ENCODE measurements at regions not wholly inside any gene's neighbourhood (a gene's known extent, or its start where the extent isn't known, plus 50 kb on each side); places are given as distances from the start of the nearest gene placed in this dataset.

DNA sequence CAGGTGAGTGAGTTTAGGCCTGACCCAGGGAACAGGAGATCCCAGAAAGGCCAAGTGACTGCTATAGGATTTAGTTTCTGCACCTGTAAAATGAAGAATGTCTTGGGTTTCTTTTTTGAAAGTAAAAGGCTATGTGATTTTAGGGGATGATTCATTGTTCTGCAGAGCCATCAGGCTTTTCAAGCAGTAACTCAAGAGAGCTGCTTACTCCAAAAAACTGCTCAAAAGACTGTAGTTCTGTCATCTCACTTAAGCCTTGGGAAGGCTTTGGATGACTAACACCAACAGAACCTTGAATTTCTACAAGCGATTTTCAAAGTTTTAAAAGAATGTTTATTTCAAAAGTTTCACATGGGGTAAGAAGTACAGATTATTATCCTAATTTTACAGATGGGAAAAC, 165.1 kb downstream of the HAUS1 start:
- no peak overlapping the region for H3K4me3 ChIP-seq (ENCODE audit: low read depth, low read length)
- no peak for TF ChIP-seq ZNF223 (tag by site-specific recombination; IDR thresholded peaks at IDR 0.05)
- TF ChIP-seq ZNF423 (tag by site-specific recombination; IDR thresholded peaks at IDR 0.05): no peak
- no peak for TF ChIP-seq FEZF1 (tag by site-specific recombination; IDR thresholded peaks at IDR 0.05)
- no peak for TF ChIP-seq GLI4 (tag by site-specific recombination; IDR thresholded peaks at IDR 0.05)
- TF ChIP-seq PRDM10 (tag by site-specific recombination; IDR thresholded peaks at IDR 0.05): no peak
- no peak for TF ChIP-seq ZNF16 (tag by site-specific recombination; IDR thresholded peaks at IDR 0.05; ENCODE audit: low read depth)
- TF ChIP-seq ZNF501 (tag by site-specific recombination; IDR thresholded peaks at IDR 0.05): no peak
- no peak for TF ChIP-seq ZNF768 (tag by site-specific recombination; IDR thresholded peaks at IDR 0.05)
- TF ChIP-seq, protein P1, sequence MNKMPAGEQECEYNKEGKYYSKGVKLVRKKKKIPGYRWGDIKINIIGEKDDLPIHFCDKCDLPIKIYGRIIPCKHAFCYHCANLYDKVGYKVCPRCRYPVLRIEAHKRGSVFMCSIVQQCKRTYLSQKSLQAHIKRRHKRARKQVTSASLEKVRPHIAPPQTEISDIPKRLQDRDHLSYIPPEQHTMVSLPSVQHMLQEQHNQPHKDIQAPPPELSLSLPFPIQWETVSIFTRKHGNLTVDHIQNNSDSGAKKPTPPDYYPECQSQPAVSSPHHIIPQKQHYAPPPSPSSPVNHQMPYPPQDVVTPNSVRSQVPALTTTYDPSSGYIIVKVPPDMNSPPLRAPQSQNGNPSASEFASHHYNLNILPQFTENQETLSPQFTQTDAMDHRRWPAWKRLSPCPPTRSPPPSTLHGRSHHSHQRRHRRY (tag by site-specific recombination; IDR thresholded peaks at IDR 0.05): no peak
- TF ChIP-seq ZNF792 (tag by site-specific recombination; IDR thresholded peaks at IDR 0.05): no peak
- no peak for TF ChIP-seq ZNF747 (tag by site-specific recombination; IDR thresholded peaks at IDR 0.05)
- no peak for TF ChIP-seq ZNF174 (tag by site-specific recombination; IDR thresholded peaks at IDR 0.05)
- no peak for TF ChIP-seq ZNF394 (tag by site-specific recombination; IDR thresholded peaks at IDR 0.05; ENCODE audit: borderline replicate concordance)
- TF ChIP-seq ZNF510 (tag by site-specific recombination; IDR thresholded peaks at IDR 0.05; ENCODE audit: insufficient replicate concordance): no peak
- TF ChIP-seq ZNF366 (tag by site-specific recombination; conservative IDR thresholded peaks at IDR 0.05): no peak
- no peak for TF ChIP-seq HOXD13 (CRISPR knock-in tag; IDR thresholded peaks at IDR 0.05; ENCODE audit: borderline replicate concordance)
- no peak for TF ChIP-seq ZEB2 (tag by site-specific recombination; IDR thresholded peaks at IDR 0.05)
- no peak for TF ChIP-seq ZBTB21 (tag by site-specific recombination; IDR thresholded peaks at IDR 0.05)
- H3K9me3 ChIP-seq (ENCODE audit: control insufficient read depth, insufficient read depth, low read depth, low read length): no peaks in the 10 kb centered on the region
- H3K27ac ChIP-seq (ENCODE audit: extremely low read depth, low read depth, low read length): no peak overlapping the region
- POLR2A ChIA-PET: no interaction called here
- H3K36me3 ChIP-seq (ENCODE audit: control insufficient read depth in 2 of 2, insufficient read depth in 1 of 2, low read length in 2 of 2): peaks cover 0 to 6% of the 10 kb centered on the region in 2 experiments; a peak in 2 of 3 replicates
- no peaks in the 10 kb centered on the region for H3K4me1 ChIP-seq (ENCODE audit: control insufficient read depth, insufficient read depth, low read length)
- CTCF ChIA-PET: interaction anchor here (2.1 kb wide), 1 partner anchor 96 kb away, joined by 6 read pairs; a partner anchor contains a TSS

DNA sequence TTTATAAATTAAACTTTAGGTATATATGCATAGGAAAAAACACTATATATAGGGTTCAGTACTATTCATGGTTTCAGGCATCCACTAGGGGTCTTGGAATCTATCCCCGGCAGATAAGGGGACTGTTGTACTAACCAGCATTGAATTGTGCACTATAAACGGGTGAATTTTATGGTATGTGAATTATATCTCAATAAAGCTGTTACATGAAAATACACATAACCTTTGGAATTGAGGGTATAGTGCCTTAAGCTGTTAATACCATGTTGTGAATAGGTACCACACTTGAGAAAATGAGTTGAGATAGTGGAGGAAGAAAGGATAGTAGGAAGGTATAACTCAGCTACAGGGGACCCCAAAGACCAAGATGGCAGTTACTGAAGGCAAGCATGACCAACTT, 167.3 kb downstream of the HAUS1 start:
- Histone ChIP-seq H3K4me1 (ENCODE audit: control insufficient read depth, insufficient read depth, low read length) (no peaks in the 10 kb centered on the region), H3K36me3 (ENCODE audit: control insufficient read depth in 2 of 2, insufficient read depth in 1 of 2, low read length in 2 of 2) (no peaks in the 10 kb centered on the region), H3K27ac (ENCODE audit: extremely low read depth, low read depth, low read length) (no peak overlapping the region), H3K9me3 (ENCODE audit: control insufficient read depth, insufficient read depth, low read depth, low read length) (no peaks in the 10 kb centered on the region), H3K4me3 (ENCODE audit: low read depth, low read length) (no peak overlapping the region)
- POLR2A ChIA-PET: no interaction called here
- CTCF ChIA-PET: interaction anchor here (1.1 to 12.1 kb wide), 4 partner anchors 9 to 388 kb away, joined by 3 to 79 read pairs (median 8); a partner anchor contains a TSS
- no peak for TF ChIP-seq ZNF707 (tag by site-specific recombination; IDR thresholded peaks at IDR 0.05)
- TF ChIP-seq HOXC10 (CRISPR knock-in tag; IDR thresholded peaks at IDR 0.05): no peak
- TF ChIP-seq ZBTB17 (tag by site-specific recombination; IDR thresholded peaks at IDR 0.05): no peak
- TF ChIP-seq, protein P2, sequence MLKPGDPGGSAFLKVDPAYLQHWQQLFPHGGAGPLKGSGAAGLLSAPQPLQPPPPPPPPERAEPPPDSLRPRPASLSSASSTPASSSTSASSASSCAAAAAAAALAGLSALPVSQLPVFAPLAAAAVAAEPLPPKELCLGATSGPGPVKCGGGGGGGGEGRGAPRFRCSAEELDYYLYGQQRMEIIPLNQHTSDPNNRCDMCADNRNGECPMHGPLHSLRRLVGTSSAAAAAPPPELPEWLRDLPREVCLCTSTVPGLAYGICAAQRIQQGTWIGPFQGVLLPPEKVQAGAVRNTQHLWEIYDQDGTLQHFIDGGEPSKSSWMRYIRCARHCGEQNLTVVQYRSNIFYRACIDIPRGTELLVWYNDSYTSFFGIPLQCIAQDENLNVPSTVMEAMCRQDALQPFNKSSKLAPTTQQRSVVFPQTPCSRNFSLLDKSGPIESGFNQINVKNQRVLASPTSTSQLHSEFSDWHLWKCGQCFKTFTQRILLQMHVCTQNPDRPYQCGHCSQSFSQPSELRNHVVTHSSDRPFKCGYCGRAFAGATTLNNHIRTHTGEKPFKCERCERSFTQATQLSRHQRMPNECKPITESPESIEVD (tag by site-specific recombination; IDR thresholded peaks at IDR 0.05): no peak
- no peak for TF ChIP-seq IKZF3 (tag by site-specific recombination; IDR thresholded peaks at IDR 0.05)
- no peak for TF ChIP-seq ZBTB48 (tag by site-specific recombination; IDR thresholded peaks at IDR 0.05)
- no peak for TF ChIP-seq ZNF76 (tag by site-specific recombination; IDR thresholded peaks at IDR 0.05; ENCODE audit: borderline replicate concordance, low read depth)
- TF ChIP-seq ZNF335 (tag by site-specific recombination; conservative IDR thresholded peaks at IDR 0.05): no peak
- TF ChIP-seq, protein P3, sequence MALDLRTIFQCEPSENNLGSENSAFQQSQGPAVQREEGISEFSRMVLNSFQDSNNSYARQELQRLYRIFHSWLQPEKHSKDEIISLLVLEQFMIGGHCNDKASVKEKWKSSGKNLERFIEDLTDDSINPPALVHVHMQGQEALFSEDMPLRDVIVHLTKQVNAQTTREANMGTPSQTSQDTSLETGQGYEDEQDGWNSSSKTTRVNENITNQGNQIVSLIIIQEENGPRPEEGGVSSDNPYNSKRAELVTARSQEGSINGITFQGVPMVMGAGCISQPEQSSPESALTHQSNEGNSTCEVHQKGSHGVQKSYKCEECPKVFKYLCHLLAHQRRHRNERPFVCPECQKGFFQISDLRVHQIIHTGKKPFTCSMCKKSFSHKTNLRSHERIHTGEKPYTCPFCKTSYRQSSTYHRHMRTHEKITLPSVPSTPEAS (tag by site-specific recombination; IDR thresholded peaks at IDR 0.05): no peak
